HEK293T (cell line): ENCODE measurements at regions not wholly inside any gene's neighbourhood (a gene's known extent, or its start where the extent isn't known, plus 50 kb on each side); places are given as distances from the start of the nearest gene placed in this dataset.

Source experiments
- CTCF ChIA-PET: fragments of 350-600 bp; formaldehyde crosslinking; extraction: SDS; loops from one replicate; lab custom pipeline; 2021; ENCODE audit warnings: antibody characterized with exemption, inconsistent platforms; lab: Yijun Ruan, JAX
- POLR2A ChIA-PET: fragments of 350-600 bp; formaldehyde crosslinking; extraction: SDS; loops from one replicate; lab custom pipeline; 2020; ENCODE audit warnings: antibody characterized with exemption, inconsistent platforms; lab: Yijun Ruan, JAX
- DNase-seq: peaks from one replicate; pipeline ENCODE4 v3.0.0; 2012; ENCODE audit warnings: mixed read lengths; ENCODE audit errors: extremely low spot score
- ARNT ChIP-seq: fragments of 450-650 bp; IDR thresholded peaks from 2 replicates; pipeline ENCODE4 v1.6.1; 2017; ENCODE audit warnings: mild to moderate bottlenecking
- BHLHE40 ChIP-seq: fragments of 450-650 bp; IDR thresholded peaks from 2 replicates; pipeline ENCODE4 v1.6.1; 2016; ENCODE audit warnings: mild to moderate bottlenecking, moderate library complexity, borderline replicate concordance
- CTBP1 ChIP-seq: fragments of 450-650 bp; IDR thresholded peaks from 2 replicates; pipeline ENCODE4 v1.6.1; 2016; ENCODE audit warnings: borderline replicate concordance
- ELF4 ChIP-seq: fragments of 450-650 bp; IDR thresholded peaks from 2 replicates; pipeline ENCODE4 v1.6.1; 2017; ENCODE audit warnings: antibody characterized with exemption
- FOXA1 ChIP-seq: fragments of 450-650 bp; IDR thresholded peaks from 2 replicates; pipeline ENCODE4 v1.6.1; 2016; ENCODE audit warnings: mild to moderate bottlenecking
- FOXK2 ChIP-seq: fragments of 450-650 bp; IDR thresholded peaks from 2 replicates; pipeline ENCODE4 v1.6.1; 2016; ENCODE audit warnings: mild to moderate bottlenecking
- FOXM1 ChIP-seq: fragments of 450-650 bp; IDR thresholded peaks from 2 replicates; pipeline ENCODE4 v1.6.1; 2017; ENCODE audit warnings: mild to moderate bottlenecking, borderline replicate concordance
- HDGF ChIP-seq: fragments of 450-650 bp; IDR thresholded peaks from 2 replicates; pipeline ENCODE4 v1.6.1; 2017; ENCODE audit warnings: antibody characterized with exemption, borderline replicate concordance
- L3MBTL2 ChIP-seq: fragments of 450-650 bp; conservative IDR thresholded peaks from 2 replicates; pipeline ENCODE4 v1.6.1; 2016; ENCODE audit warnings: mild to moderate bottlenecking
- LEF1 ChIP-seq: fragments of 450-650 bp; IDR thresholded peaks from 2 replicates; pipeline ENCODE4 v1.6.1; 2017; ENCODE audit warnings: mild to moderate bottlenecking, borderline replicate concordance
- NFRKB ChIP-seq: fragments of 450-650 bp; IDR thresholded peaks from 2 replicates; pipeline ENCODE4 v1.6.1; 2016; ENCODE audit warnings: mild to moderate bottlenecking, moderate library complexity
- SP1 ChIP-seq: fragments of 450-650 bp; IDR thresholded peaks from 2 replicates; pipeline ENCODE4 v1.6.1; 2017
- SUZ12 ChIP-seq: fragments of 450-650 bp; IDR thresholded peaks from 2 replicates; pipeline ENCODE4 v1.6.1; 2016; ENCODE audit warnings: mild to moderate bottlenecking
- TARDBP ChIP-seq: fragments of 450-650 bp; IDR thresholded peaks from 2 replicates; pipeline ENCODE4 v1.6.1; 2016
- ZNF384 ChIP-seq: fragments of 450-650 bp; IDR thresholded peaks from 2 replicates; pipeline ENCODE4 v1.6.1; 2016
- TF ChIP-seq, protein P1 (sequence below): fragments of 450-650 bp; IDR thresholded peaks from 2 replicates; pipeline ENCODE4 v1.6.1; 2016

DNA sequence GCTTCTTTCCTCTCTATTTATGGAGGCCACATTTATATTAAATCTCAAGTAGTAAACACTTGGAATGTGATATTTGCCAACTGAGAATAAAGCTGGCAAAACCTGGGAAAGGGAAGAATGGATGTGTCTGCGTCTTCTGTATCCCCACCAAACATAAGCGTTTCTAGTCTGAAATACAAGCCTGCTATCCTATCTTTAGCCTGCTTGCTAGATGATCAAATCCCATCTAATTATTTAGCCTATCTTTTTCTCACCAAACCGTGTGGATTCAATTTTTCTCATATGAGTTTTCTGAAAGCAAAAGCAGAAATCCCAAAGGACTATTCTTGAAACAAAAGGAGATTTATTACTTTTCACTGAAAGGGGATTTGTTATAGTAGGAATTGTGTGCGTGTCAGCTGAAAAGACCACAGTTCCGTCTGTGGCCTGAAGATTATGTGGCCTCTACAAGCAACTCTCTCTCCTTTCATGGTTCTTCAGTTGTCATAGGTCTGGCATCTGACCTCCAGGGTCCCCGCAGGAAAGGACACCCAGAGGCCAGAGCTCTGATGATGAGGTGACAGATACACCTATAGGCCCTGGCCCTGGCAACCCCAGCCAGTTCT, 266.0 kb upstream of the MCTP2 start:
- POLR2A ChIA-PET, result no interaction called here
- CTCF ChIA-PET, result no interaction called here
- TF ChIP-seq FOXK2 (no peak), FOXA1 (no peak), ELF4 (no peak), SP1 (no peak), LEF1 (no peak), HDGF (no peak), BHLHE40 (no peak)
- DNase-seq, result no peak

DNA sequence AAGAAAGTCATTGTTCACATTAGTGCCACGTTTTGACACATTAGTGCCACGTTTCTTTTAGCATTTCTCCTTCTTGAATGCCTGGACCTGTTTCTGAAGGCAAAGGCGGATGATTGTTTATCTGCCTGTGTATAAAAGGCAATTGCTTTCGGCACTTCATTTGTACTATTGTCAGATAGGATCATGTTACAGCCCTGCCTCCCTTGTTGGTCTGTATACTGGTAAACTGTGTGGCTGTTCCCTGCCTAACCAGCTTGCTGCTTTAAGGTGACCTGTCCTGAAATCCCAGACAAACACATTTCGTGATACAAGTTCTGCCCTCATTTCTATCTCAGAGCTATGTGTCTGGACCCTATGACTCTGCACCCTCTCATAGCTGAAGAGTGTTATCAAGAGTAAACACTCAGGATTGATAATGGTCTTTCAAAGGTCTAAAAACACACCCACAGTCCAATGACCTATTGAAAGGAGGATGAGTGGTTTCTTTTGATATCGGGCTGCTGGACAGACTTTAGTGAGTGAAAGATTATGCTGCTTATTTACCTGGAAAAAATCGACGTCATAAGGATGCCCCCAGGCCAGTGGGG, 276.3 kb upstream of the MCTP2 start:
- DNase-seq, result no peak
- TF ChIP-seq BHLHE40 (no peak), ZNF384 (no peak), TARDBP (no peak), FOXM1 (no peak), ARNT (no peak), FOXK2 (no peak), L3MBTL2 (no peak), FOXA1 (no peak), SUZ12 (no peak), ELF4 (no peak)
- ChIA-PET POLR2A (no interaction called here), CTCF (interaction anchor here (0.6 to 1.1 kb wide), 2 partner anchors 11 to 19 kb away, joined by 3 read pairs; no protein-coding TSS in a partner anchor)

DNA sequence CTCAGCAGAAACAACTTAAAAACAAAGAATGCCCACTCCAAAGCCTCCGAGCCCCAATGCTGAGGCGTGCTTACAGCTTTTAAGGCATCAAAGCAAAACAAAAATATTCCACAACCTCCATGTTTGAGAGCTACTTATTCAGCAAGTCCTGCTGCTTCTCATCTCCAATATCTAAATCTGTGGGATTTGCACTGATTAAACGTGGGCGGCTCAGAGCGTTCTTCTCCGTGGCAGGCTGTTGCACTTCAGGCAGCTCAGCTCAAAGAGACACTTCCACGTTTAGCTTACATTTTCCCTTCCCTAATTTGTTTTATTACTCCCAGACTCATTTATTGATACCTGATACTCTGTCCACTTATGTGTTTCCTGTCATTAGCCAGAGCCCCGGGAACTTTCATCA, 282.6 kb upstream of the MCTP2 start:
- TF ChIP-seq L3MBTL2, result no peak
- TF ChIP-seq FOXK2, result no peak
- TF ChIP-seq, protein P1, sequence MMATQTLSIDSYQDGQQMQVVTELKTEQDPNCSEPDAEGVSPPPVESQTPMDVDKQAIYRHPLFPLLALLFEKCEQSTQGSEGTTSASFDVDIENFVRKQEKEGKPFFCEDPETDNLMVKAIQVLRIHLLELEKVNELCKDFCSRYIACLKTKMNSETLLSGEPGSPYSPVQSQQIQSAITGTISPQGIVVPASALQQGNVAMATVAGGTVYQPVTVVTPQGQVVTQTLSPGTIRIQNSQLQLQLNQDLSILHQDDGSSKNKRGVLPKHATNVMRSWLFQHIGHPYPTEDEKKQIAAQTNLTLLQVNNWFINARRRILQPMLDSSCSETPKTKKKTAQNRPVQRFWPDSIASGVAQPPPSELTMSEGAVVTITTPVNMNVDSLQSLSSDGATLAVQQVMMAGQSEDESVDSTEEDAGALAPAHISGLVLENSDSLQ, result no peak
- no peak for TF ChIP-seq FOXA1
- no peak for TF ChIP-seq ARNT
- TF ChIP-seq SP1, result no peak
- no peak for TF ChIP-seq SUZ12
- TF ChIP-seq BHLHE40, result no peak
- TF ChIP-seq ELF4, result no peak
- TF ChIP-seq HDGF, result no peak
- TF ChIP-seq FOXM1, result no peak
- no peak for TF ChIP-seq LEF1
- TF ChIP-seq CTBP1, result no peak
- no peak for TF ChIP-seq NFRKB
- TF ChIP-seq ZNF384, result no peak
- TF ChIP-seq TARDBP, result no peak
- DNase-seq, result no peak
- ChIA-PET POLR2A (no interaction called here), CTCF (interaction anchor here (0.9 kb wide), 1 partner anchor 231 kb away, joined by 3 read pairs; no protein-coding TSS in a partner anchor)

DNA sequence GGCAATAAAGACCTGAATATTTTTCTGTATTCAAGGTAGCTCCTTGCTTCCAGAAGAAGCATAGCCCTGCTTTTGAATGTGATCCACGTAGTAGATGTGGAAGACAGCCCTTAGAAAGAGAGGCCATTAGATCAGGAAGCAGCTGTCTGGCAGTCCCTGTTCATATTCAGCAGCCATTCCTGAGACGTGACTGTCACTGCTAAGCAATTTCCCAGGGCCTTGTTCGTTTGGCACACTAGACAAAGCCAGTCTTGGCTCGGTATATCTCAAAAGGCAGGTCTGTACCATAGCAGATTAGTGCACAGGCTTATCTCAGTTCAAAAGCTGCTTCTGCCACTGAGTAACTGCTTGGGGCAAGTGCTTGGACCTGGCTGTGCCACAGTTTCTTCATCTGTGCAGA, 287.8 kb upstream of the MCTP2 start:
- POLR2A ChIA-PET, result no interaction called here
- DNase-seq, result no peak
- TF ChIP-seq HDGF, result no peak
- no peak for TF ChIP-seq NFRKB
- TF ChIP-seq L3MBTL2, result no peak
- TF ChIP-seq BHLHE40, result no peak
- no peak for TF ChIP-seq ZNF384
- TF ChIP-seq LEF1, result no peak
- TF ChIP-seq FOXM1, result no peak
- no peak for TF ChIP-seq CTBP1
- TF ChIP-seq FOXK2, result no peak
- no peak for TF ChIP-seq SUZ12
- CTCF ChIA-PET, result no interaction called here

DNA sequence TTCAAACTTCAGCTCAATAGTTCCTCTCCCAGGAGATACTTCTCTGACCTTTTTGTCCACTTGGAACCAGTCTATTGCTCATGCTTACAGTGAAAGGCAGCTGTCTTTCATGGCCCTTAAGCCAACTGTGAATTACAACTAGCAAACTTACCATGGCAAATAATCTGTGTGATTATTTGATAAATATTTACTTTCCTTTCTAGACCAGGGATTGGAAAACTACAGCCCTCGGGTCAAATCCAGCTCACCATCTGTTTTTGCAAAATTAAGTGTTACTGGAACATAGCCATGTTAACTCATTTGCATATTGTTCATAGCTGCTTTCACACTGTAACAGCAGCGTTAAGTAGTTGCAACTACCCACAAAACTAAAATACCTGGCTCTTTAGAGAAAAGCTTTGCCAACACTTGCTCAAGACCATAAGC, 289.1 kb upstream of the MCTP2 start:
- no peak for DNase-seq
- no peak for TF ChIP-seq ZNF384
- TF ChIP-seq SP1, result no peak
- TF ChIP-seq ARNT, result no peak
- TF ChIP-seq, protein P1, result no peak
- TF ChIP-seq NFRKB, result no peak
- no peak for TF ChIP-seq FOXK2
- no peak for TF ChIP-seq BHLHE40
- TF ChIP-seq LEF1, result no peak
- no peak for TF ChIP-seq ELF4
- TF ChIP-seq FOXA1, result no peak
- no peak for TF ChIP-seq CTBP1
- TF ChIP-seq HDGF, result no peak
- no peak for TF ChIP-seq TARDBP
- no peak for TF ChIP-seq FOXM1
- no peak for TF ChIP-seq L3MBTL2
- no peak for TF ChIP-seq SUZ12
- ChIA-PET POLR2A (no interaction called here), CTCF (interaction anchor here (0.8 kb wide), 1 partner anchor 178 kb away, joined by 3 read pairs; no protein-coding TSS in a partner anchor)

DNA sequence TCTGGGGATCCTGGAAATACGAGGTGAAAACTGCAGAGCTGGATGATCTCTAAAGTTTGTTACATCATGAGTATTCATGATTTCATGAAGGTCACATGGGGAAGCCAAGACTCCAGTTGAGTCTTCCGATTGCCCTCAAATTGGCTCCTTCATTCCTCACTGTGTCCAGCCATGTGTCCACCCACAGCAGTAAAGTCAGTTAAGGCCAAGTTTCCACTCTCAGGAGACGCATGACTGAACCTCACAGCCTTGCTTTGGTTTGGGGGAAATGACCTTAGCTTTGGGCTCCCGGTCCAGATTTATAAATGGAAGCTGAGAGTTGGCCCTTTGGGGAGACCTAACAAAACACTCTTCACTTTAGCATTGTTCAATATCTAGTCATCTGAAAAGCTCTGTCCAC, 289.7 kb upstream of the MCTP2 start:
- TF ChIP-seq NFRKB (no peak), SUZ12 (no peak), ARNT (no peak)
- TF ChIP-seq, protein P1, result no peak
- POLR2A ChIA-PET, result no interaction called here
- no peak for DNase-seq
- CTCF ChIA-PET, result no interaction called here
